ENCODE measurements at regions not wholly inside any gene's neighbourhood (a gene's known extent, or its start where the extent isn't known, plus 50 kb on each side); places are given as distances from the start of the nearest gene placed in this dataset.
"Not testable (repeated sequence)": the region's sequence is repeated elsewhere in the genome, so short reads cannot be mapped to it uniquely, and the experiment has no call there.

DNA sequence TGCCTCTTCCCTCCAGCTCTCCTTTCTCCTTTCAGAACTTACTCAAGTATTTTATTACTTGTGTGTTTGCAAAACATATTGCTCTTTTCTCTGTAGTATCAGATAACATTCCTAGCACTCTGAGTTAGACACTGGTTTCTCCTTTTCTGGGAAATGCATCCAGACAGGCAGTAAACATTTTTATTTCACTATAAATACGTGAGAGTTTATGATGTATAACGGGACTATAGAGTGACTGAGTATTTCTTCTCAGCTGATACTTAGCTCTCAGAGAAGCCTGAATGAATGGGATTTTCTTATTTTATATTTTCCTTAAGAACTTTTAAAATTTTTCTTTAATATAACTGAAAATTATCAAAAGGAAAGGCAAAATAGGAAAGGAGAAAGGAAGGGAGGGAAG, 211.2 kb upstream of the EDNRB start:
- no peaks in the 10 kb centered on the region; the same call in 1 of the 2 replicates for H3K27me3 ChIP-seq (replicated peaks; ENCODE audit: control insufficient read depth, insufficient read depth, low read length)
- no peaks in the 10 kb centered on the region for H3K36me3 ChIP-seq (ENCODE audit: control insufficient read depth, insufficient read depth, low read length)
- DNase-seq (ENCODE audit: extremely low read depth, insufficient read length), result no peak
- TF ChIP-seq CTCF (IDR thresholded peaks at IDR 0.05; ENCODE audit: insufficient read depth, low read length, poor library complexity, severe bottlenecking), result no peak
- no peak overlapping the region for H3K4me3 ChIP-seq (replicated peaks; ENCODE audit: low read depth, low read length)

GRCh38 chr13:78129359-78129758, 210.7 kb upstream of the EDNRB start:
- DNase-seq (ENCODE audit: extremely low read depth, insufficient read length), result no peak
- TF ChIP-seq CTCF (IDR thresholded peaks at IDR 0.05; ENCODE audit: insufficient read depth, low read length, poor library complexity, severe bottlenecking), result no peak
- Histone ChIP-seq H3K4me3 (replicated peaks; ENCODE audit: low read depth, low read length) (no peak overlapping the region), H3K27me3 (replicated peaks; ENCODE audit: control insufficient read depth, insufficient read depth, low read length) (no peaks in the 10 kb centered on the region; the same call in 1 of the 2 replicates), H3K36me3 (ENCODE audit: control insufficient read depth, insufficient read depth, low read length) (no peaks in the 10 kb centered on the region)

DNA sequence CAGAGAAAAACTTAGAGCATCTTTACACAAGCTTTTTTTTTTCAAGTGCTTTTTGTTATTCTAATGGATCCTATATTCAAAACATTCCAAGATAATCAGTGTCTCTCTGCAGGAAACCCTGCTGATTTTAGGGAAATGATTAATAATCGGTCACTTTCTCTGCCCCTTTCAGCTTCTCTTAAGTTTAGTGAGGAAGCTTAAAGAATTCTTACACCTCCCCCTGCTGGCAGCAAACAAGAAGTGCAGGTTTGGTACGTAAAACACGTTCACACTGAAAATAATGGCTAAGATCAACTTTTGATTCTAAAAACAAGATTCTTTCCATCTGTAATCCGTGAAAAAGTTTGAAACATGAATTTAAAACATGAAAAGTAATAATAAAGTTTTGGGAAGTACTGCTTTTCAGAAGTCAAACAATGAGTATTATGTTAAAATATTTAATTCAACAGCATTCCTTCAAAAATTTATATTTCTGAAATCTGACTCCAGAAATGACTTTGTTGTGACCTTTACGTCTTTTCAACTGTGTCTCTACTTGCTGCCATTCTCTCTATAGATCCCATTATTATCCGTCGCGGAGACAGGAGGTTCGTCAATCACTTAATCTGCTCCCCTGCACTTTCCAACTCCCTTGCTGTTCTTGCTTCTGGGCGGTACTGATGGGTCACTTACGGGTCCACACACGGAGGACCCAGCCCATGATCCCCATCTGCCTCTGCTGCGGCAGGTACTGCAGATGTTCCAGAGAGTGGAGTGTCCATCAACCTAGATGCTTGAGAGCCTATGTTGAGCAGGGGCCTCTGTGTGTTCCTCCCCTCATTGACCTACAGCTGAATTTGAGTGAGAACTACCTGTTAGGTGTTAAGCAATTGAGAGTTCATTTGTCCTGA, 203.1 kb upstream of the EDNRB start:
- TF ChIP-seq CTCF (IDR thresholded peaks at IDR 0.05; ENCODE audit: insufficient read depth, low read length, poor library complexity, severe bottlenecking), result peak; percentile 59

DNA sequence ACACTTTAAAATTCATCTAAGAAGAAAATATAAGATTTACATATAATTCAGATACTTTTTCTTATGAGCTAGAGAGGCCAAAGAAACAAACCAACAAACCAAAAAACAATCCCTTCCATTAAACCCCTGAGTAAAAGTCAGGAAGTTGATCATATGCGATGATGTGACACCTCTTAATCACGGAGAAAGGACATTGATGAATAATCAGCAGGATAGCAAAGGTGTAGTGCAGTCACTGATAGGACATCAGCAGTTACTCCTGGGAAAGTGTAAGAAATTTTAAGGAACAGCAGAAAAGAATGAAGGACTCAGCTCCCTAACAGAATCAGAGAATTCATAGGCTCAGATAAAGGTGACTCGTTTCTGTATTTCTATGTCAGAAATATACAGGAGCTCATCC, 202.4 kb upstream of the EDNRB start:
- no peak for DNase-seq (ENCODE audit: extremely low read depth, insufficient read length)
- no peaks in the 10 kb centered on the region for H3K36me3 ChIP-seq (ENCODE audit: control insufficient read depth, insufficient read depth, low read length)
- no peak overlapping the region for H3K4me3 ChIP-seq (replicated peaks; ENCODE audit: low read depth, low read length)
- no peaks in the 10 kb centered on the region for H3K27me3 ChIP-seq (replicated peaks; ENCODE audit: control insufficient read depth, insufficient read depth, low read length)
- no peak for TF ChIP-seq CTCF (IDR thresholded peaks at IDR 0.05; ENCODE audit: insufficient read depth, low read length, poor library complexity, severe bottlenecking)

More for the DNA sequence above, 203.1 kb upstream of the EDNRB start:
- H3K4me3 ChIP-seq (replicated peaks; ENCODE audit: low read depth, low read length), result no peak overlapping the region
- DNase-seq (ENCODE audit: extremely low read depth, insufficient read length), result peak; percentile 4
- no peaks in the 10 kb centered on the region for H3K36me3 ChIP-seq (ENCODE audit: control insufficient read depth, insufficient read depth, low read length)
- no peaks in the 10 kb centered on the region for H3K27me3 ChIP-seq (replicated peaks; ENCODE audit: control insufficient read depth, insufficient read depth, low read length)

- not testable (repeated sequence) for H3K4me3 ChIP-seq (replicated peaks; ENCODE audit: low read depth, low read length); H3K27me3 ChIP-seq (replicated peaks; ENCODE audit: control insufficient read depth, insufficient read depth, low read length); DNase-seq (ENCODE audit: extremely low read depth, insufficient read length); H3K36me3 ChIP-seq (ENCODE audit: control insufficient read depth, insufficient read depth, low read length)
Observed at GRCh38 chr13:78120144-78120543, 201.5 kb upstream of the EDNRB start.

- not testable (repeated sequence) for H3K4me3 ChIP-seq (replicated peaks; ENCODE audit: low read depth, low read length); H3K27me3 ChIP-seq (replicated peaks; ENCODE audit: control insufficient read depth, insufficient read depth, low read length); H3K36me3 ChIP-seq (ENCODE audit: control insufficient read depth, insufficient read depth, low read length); DNase-seq (ENCODE audit: extremely low read depth, insufficient read length)
Observed at GRCh38 chr13:78117070-78117469, 198.4 kb upstream of the EDNRB start.
